Inflammatory macrophage (primary cell): ENCODE measurements at regions not wholly inside any gene's neighbourhood (a gene's known extent, or its start where the extent isn't known, plus 50 kb on each side); places are given as distances from the start of the nearest gene placed in this dataset.

Experiments used
- DNase-seq, 2 donors: peaks; one replicate each; pipeline ENCODE4 v3.0.0-alpha.2; 2020 to 2022

DNA sequence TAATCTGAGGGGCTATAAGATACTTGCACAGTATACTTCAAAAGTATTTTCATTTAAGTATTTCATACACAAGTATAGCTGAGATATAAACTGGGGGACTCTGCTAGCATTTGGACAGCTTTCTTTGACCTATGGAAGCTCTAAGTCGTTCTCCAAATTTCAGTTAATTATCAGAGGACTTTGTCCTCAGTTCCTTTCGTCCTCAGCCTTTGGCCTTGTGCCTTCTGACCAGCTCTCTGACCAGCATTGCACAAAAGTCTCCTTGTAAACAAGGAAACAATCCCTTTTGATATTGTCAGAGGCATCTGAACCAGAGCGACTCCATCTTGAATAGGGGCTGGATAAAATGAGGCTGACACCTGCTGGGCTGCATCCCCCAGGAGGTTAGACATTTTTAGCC lies 464.0 kb upstream of the FAM241A start:
- no peak for DNase-seq

DNA sequence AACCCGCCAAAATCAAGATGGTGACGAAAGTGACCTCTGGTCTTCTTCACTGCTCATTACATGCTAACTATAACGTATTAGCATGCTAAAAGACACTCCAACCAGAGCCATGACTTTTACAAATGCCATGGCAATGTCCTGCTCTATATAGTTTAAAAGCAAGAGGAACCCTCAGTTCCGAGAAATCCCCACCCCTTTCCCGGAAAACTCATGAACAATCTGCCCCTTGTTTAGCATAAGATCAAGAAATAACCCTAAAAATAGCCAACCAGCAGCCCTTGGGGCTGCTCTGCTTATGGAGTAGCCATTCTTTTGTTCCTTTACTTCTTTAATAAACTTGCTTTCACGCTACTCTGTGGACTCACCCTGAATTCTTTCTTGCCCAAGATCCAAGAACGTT lies 463.5 kb upstream of the FAM241A start:
- DNase-seq, result no peak

DNA sequence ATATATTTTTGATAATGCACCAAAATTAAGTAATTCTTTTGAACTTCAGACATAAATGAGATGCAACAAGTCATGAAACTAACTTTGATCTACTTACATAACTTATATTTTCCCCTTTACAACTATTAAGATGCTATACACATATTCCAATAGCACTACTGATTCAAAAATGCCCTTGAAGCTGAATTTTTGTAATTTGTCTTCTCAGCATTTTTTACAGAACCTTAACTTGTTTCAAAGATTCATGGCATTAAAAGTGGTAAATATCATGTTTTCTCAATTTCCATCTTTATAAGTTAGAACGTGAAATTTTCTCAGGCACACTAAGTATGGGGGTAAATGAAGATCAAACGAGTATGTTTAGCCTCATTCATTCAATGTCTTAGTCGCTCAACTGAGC lies 460.0 kb upstream of the FAM241A start:
- DNase-seq, result no peak

DNA sequence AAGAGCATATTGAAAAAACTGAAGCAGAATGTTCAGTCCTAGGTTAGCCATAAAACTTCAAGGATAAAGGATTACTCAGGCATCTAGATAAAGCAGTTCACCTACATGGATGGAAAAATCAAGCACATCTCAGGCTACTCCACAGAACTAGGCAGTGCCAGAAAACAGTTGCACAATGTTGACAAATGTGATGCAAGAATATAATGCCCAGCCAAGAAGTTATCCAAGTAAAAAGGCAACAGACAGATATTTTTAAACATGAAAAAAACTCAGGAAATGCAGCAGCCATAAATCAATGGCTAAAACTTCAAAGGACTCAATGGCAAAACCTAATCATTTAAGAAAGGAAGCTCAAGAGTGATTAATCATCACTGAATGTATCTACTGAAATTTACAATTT lies 456.0 kb upstream of the FAM241A start:
- no peak for DNase-seq

DNA sequence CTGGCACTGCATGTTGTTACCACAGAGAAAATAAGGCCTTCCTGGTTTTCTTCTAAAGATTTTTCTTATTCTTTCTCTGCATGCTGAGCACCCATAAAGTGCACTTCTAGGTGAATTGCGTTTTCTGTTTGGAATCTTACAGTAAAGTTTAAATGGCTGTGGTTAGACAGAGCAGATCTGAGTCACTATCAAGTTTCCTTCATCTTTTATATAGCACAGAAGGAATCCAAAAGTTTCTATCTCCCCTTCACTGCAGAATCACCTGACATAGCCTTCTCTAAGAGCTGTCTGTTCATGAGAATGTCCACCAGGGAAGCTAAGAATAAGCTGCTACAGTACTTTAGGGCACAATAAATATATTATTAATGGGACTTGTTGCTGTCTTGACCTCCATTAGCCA lies 455.5 kb upstream of the FAM241A start:
- no peak for DNase-seq

DNA sequence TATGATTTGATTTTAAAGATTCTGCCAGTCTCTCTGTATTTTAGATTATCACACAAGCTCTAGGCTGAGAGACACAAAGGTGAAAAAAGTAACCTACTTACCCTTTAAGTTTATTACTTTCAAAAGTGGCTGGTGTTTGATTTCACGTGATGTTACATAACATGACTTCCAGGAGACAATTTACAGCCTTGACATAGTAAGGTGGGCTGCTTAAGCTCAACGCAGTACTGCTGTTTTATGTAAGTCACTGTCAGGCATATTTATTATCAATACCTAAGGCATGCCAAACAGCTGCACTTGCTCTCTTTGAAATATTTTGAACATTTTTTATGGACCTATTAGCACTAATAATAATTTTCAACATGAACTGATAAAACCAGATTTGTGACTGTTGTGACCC lies 451.5 kb upstream of the FAM241A start:
- DNase-seq, result no peak

DNA sequence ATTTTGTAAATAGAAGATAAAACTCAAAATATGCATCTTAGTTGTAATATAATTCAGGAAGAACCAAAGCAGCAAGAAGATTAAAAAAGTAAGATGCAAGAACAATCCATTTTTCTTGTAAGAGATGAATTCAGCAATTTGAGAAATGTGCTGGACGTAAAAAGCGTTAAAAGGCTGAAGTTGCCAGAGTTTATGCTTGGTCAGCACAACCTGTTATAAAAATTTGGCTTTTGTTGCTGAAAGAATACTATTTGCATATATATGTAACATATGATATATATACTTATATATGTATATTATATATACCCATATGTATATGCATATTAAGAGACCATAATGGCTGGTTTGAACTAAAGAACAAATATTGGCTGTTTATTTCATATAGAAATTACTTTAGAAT lies 449.6 kb upstream of the FAM241A start:
- no peak for DNase-seq

DNA sequence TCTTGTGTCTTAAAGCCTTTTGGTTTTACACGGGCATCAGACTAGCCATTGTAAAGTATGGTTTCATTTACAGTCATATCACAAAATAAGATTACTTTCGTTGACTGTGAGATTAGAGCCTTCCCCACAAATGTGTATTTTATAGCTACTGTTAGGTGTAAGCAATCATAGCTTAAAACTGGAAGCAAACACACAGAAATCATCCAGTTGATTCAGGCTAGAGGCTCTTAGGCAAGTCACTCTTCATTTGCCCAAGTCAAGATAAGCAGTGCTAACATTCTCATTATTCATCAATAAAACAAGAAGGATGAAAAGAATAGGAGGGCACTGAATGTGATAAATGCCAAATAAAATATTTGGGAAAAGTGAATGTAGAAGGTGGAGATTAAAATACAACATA lies 448.7 kb upstream of the FAM241A start:
- no peak for DNase-seq

DNA sequence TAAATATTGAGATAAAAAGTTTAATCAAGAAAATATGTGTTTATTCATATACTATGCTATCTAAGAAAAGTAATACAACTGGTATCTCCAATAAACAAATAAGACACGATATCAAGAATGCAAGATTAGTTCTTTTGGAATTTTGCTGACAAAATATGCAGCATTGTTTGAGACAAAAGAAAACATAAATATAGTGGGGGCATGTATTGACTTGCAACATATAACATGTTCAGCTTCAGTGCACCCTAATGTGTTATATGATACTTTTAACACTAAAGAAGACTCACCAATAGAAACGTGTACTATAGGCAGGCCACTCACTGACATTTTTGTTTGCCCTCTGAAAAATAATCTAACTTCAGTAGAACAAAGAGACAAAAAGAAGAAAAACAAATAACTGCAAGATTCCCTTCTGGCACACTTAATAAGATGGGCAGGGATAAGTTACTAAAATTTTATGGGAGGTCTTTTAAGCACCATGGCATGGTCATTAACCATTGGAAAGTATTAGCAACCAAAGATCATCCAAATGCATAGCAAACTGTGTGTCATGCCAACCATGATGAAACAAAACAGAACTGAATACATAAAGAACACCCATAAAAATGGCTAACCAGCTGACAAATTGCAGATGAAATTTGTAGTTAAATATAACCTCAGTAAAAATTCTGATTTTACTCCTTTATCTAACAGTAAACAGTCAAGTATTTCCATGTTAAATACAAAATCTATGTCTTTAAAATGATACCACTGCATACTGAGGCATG lies 447.9 kb upstream of the FAM241A start:
- no peak for DNase-seq

DNA sequence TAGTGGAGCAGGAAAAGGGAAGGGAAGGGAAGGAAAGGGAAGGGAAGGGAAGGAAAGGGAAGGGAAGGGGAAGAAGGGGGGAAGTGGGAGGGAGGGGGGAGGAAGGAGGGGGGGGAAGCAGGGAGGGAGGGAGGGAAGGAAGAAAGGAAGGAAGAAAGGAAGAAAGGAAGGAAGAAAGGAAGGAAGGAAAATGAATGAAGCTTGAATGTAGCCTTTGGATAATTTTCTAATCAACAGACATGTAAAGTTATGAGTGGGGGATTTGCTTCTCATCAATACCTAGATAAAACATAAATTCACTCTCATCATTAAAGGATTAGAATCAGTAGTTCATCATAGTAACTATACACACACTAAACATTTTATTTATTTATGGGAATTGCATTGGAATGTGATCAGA lies 446.9 kb upstream of the FAM241A start:
- DNase-seq, result no peak

DNA sequence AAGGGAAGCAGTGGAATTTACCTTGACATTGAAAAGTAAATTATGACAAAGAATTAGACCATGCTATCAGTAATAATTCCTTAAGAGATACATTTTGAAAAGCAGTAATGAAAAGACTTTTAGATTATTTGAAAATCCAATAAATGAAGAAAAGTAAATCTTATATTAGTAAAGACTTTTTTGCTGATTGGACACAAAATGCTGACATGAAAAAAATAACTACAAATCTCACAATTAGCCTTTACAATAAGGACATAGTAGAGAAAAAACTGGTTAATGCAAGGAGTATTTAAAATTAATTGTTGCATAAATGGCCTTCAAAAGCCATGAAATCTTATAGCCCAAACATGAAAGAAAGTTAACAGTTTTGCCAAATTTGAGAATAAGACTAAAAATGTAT lies 446.1 kb upstream of the FAM241A start:
- DNase-seq, result no peak

DNA sequence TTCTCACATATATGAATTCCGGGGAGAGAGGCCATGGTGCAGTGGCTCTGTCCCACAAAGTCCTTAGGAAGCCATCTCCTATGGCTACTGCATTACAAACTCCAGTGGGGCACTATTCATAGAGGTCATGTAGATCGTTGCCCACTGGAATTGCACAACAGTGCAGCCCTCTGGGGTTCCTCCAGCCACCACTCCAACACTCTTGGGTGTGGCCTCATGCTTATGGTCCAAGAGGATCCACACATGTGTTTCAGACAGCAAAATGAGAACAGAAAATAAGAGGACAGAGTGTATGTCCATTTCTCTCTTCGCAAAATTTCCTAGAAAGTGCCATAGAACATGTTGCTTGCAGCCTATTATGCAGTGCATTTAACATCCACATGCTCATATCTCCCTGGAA lies 444.2 kb upstream of the FAM241A start:
- no peak for DNase-seq

DNA sequence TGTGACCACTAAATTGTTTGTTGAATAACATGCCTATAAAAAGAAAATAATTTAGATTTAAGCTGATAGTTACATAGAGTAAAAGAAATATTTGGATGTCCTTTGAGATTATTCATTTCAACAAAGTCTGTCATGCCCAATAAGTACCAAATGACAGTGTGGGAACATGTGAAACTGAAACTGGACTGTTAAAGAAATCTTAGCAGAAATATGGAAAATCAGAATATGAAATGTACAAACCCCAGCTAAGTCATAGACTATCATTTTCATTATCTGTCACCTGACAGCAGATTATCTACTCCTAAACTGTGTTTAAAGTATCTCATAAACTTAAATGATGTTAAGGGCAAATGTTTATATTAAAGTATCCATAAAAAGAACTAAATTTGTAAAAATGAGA lies 437.8 kb upstream of the FAM241A start:
- DNase-seq, result no peak

DNA sequence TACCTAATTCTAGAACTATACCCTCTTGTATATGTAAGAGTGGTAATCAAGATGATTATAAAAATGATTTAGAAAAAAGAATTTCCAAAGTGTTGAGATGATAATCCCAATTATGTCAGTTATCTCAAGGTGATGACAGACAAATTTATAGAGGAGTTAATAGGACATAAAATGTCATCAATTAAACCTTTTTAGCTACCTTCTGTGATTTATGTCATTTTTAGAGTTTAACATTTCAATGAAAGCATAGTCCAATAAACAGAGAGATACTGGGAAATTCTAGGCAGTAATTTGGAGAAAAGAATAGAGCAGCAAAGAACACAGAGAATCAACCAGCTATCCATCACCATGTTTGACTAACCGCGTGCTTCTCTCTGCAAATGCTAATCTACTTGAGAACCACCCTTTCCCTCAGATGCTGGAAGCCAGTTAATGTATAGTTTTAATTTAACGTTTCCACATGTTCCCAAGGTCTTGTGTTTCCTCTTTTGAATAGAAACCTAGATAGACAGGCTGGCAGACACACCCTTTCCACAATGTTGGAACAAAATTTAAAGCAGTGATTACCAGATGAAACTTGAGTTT lies 433.1 kb upstream of the FAM241A start:
- DNase-seq, result no peak

DNA sequence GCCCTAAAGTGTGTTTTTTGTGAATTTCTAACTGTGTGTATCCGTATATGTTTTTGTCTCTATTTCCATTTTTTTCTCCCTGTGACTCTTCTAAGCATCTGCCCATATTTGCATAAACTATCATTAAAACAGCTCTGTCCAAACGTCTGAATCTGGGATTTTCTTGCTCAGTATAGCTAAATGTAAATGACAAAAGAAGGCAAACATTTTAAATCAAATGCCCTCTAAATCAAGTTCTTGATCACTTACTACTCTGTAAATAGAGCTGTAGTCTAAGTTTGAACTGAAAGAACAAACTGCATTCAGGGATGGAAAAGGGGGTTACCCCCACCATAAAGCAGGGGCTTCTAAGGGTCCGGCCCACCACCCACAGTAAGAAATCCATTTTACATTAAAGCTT lies 432.0 kb upstream of the FAM241A start:
- no peak for DNase-seq

DNA sequence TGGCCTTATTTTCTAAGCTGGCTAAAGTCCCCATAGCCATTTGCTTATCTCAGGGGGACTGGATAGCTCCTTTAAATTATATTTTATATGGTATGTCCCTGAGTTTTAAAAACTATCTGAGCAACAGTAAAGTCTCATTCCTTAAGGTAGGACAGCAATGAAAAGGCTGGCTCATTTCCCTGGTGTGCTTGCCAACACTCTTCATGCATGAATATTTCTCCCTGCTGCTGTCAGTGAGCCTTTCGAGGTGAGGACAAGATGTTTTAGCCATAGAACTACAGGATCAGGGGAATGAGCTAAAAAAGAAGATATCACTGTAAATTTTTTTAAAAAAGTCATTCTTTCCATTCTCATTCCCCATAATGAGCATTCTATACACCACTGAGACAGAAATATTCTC lies 427.3 kb upstream of the FAM241A start:
- DNase-seq, result no peak

DNA sequence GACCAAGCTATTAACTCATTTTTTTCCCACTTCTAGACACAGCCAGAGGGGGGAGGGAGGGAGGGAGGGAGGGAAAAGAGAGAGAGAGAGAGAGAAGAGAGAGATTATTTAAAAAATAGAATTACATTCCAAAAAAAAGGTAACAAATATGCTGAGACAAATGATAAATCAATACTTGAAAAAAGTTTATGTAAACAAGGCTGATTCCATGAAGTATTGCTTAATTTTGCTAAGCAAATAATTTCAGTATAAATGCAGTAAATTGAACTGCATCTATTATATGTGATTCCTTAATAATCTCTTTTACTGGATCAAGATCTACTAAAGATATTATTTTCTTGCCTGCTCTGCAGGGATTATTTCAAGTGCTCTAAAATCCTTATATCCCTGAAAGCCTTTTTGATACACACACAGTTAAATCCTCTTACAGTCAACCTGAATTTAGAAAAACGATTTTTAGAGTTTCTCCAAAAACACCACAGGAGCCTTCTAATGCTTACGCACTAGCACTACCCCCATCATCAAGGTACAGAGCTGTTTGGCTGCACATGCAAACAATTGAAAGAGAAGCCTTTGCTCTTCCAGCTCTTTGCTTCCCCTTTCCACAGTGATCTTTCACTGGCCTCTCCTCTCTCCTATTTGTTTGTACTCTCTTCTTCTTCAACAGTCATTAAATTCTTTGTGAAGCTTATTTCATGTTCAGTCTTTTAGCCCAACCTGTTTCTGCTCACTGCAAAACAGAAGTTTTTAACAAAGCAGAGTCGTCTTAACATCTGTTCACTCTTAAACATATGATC lies 426.3 kb upstream of the FAM241A start:
- DNase-seq, result no peak

DNA sequence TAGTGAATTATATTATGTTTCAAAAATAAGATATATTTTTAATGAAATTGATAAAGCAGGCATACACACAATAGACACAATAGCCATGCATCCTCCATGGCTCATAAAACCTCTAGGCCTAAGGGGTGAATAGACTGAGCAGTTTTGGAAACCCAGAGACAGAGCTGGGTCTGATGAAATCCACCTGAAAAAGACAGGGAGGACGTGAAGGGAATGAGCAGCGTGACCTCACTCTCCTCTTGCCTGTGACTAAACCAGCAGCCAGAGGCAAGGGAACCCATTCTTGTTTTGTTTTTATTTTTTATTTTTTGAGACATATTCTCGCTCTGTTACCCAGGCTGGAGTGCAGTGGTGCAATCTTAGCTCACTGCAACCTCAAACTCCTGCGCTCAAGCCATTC lies 424.4 kb upstream of the FAM241A start:
- DNase-seq, result no peak

DNA sequence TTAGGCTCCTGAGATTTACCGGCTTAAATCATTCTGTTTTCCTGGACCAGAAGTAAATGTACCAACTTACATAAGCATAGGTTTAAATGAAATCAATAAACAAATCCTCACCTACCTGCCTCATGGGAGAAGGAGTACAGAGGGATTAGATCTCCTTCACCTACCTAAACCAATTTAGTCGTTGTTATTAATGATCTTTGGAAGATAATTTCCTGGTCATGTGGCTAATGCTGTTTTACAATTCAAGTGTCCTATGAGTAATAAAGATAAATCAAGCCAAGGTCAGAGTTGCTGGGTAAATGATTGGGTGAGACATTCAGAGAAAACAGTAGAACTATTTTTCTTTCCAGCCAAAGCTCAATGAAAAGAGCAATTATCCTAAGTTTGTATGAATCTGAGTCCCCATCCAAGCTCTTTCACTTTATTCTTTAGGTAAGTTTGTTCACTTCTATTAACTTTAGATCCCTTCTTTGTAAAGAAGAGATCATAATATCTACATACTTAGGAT lies 423.0 kb upstream of the FAM241A start:
- DNase-seq, result no peak

DNA sequence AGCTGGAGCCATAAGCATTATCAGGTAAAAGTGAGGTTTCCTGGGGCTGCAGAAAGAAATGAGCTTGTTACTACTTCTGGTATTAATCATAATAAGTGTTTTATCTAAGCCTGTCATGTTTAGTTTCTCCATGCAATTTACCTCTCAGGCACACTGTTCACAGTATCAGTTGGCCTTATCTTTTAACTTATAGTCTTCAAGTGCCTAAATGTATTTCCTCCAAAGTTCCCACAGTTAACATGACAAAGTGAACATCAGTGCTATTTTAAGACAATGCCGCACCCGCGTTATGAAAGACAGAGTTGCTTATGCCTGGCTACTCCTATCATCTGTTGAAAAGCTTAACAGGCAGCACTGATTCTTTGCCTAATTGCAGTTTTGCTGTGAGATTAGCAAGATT lies 408.7 kb upstream of the FAM241A start:
- no peak for DNase-seq

DNA sequence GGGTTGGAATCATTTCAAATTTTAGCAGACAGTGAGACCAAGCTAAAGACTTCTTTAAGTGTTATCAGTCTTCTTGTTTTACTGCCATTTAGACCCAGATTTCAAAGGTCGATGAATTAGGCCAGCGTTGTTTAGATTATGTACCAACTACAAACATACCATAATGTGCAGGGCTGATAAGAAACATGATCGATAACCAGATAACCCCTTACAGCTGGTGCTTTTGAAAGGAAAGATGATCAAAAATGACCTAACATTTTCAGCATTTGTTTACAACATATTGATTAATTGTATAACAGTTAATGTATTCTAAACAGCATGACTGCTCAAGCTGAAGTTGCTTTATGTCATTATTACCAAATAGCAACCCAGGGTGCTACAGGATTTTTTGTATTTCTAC lies 400.4 kb upstream of the FAM241A start:
- DNase-seq, result no peak

DNA sequence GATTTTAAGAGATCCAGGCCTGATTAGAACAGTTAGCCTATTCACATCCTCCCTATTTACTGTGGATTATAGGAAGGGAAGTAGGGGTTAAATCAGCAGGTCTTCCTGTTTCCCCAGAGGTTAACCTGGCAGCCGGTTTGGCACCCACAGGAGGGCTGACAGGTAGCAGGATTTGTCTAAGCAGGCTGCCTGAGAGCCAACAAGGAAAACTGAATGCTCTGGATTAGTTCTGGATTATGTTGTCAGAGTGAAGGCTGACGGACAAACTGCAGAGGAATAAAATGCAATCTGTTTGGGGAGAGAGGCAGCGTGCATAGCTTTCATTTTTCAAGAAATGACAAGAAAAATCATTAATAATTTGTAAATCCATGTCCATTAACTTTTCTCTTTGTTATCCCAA lies 397.1 kb upstream of the FAM241A start:
- no peak for DNase-seq

DNA sequence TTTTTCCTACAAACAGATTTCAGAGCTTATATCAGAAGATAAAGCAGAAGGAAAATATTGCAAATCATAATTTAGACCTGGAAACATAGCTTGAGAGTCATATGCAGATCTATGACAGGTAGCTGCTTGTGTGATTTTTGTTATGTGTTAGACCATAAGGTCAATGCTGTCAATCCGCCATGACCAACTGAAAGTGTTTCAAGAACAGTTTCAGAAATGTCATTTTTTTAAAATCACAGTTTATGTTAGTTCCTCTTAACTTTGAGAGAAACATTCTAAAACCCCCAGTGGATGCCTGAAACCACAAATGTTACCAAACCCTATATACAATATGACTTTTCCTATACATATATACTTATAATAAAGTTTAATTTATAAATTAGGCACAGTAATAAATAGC lies 391.3 kb upstream of the FAM241A start:
- no peak for DNase-seq

DNA sequence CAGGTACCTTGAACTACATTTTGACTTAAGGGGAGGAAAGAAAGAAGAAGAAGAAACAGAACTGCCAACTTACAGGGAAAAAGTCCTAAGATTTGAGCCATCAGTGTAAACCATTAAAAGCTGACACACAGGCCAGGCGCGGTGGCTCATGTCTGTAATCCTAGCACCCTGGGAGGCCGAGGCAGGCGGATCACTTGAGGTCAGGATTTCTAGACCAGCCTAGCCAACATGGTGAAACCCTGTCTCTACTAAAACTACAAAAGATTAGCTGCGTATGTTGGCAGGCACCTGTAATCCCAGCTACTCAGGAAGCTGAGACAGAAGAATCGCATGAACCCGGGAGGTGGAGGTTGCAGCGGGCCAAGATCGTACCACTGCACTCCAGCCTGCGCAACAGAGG lies 389.7 kb upstream of the FAM241A start:
- DNase-seq, result no peak
